Neuron (in vitro differentiated cells): ENCODE measurements at regions not wholly inside any gene's neighbourhood (a gene's known extent, or its start where the extent isn't known, plus 50 kb on each side); places are given as distances from the start of the nearest gene placed in this dataset.

Experiments used
- H2AFZ ChIP-seq: one replicate; pipeline ENCODE4 v1.6.1; 2013; ENCODE audit warnings: low read depth, mild to moderate bottlenecking, inconsistent platforms, low read length, moderate library complexity
- H3K27me3 ChIP-seq: one replicate; pipeline ENCODE4 v1.6.1; 2013; ENCODE audit warnings: low read length; ENCODE audit not compliant: insufficient read depth
- H3K36me3 ChIP-seq: one replicate; pipeline ENCODE4 v1.6.1; 2013; ENCODE audit warnings: low read length; ENCODE audit not compliant: insufficient read depth
- H3K4me1 ChIP-seq: one replicate; pipeline ENCODE4 v1.6.1; 2013; ENCODE audit warnings: low read length; ENCODE audit not compliant: insufficient read depth
- H3K4me3 ChIP-seq: 2 replicates; pipeline ENCODE4 v1.5.1; 2013; ENCODE audit warnings: mild to moderate bottlenecking, low read length, moderate library complexity
- H3K9me3 ChIP-seq: one replicate; pipeline ENCODE4 v1.6.1; 2013; ENCODE audit warnings: low read length

DNA sequence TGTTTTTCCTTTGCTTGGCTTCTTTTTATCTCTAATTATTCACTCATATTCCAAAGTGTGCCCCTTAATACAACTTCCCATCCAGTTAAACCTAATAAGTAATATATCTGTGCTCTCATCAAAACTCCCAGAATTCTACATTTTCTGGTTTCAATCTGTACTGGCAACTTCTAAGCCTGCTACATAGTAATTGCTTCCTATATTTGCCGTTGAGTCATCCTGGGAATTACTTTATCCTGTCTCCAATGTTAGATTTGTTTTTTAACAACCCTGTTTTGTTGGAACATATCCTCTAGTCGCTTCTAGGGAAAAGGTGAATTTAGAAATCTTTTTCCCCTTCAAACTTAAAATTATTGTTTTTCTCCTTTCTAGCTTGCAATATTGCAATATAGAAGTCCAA, 620.5 kb upstream of the PKN2 start:
- Histone ChIP-seq H3K9me3 (no peaks in the 10 kb centered on the region), H3K4me3 (no peak overlapping the region)

GRCh38 chr1:88068407-88068960, 615.6 kb upstream of the PKN2 start:
- H3K4me1 ChIP-seq: no peaks in the 10 kb centered on the region
- H2AFZ ChIP-seq: no peak overlapping the region
- no peaks in the 10 kb centered on the region for H3K36me3 ChIP-seq
- no peaks in the 10 kb centered on the region for H3K9me3 ChIP-seq
- H3K27me3 ChIP-seq: no peaks in the 10 kb centered on the region
- no peak overlapping the region for H3K4me3 ChIP-seq

More for the DNA sequence above, 620.5 kb upstream of the PKN2 start:
- Histone ChIP-seq H3K4me1 (no peaks in the 10 kb centered on the region), H3K27me3 (no peaks in the 10 kb centered on the region), H2AFZ (no peak overlapping the region), H3K36me3 (no peaks in the 10 kb centered on the region)

DNA sequence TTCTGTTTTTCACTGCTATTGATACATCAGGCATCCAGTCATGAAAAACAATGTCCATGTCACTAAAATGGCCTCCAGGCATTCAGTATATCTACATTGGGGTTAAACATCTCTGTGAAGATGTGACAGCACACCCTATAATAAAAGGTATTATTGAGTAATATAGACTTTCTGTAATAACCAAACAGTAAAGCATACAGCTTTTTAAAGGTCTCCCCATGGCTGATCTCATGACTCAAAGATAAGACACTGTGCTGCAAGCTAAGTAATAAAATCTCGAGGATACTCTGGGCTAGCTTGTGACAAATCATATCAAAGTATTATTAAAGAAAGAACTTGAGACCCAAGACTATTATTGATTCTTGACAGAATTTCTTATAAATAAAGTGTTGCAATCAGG, 613.1 kb upstream of the PKN2 start:
- H3K27me3 ChIP-seq: no peaks in the 10 kb centered on the region
- no peaks in the 10 kb centered on the region for H3K4me1 ChIP-seq
- no peaks in the 10 kb centered on the region for H3K36me3 ChIP-seq
- no peak overlapping the region for H2AFZ ChIP-seq
- no peak overlapping the region for H3K4me3 ChIP-seq
- H3K9me3 ChIP-seq: no peaks in the 10 kb centered on the region

DNA sequence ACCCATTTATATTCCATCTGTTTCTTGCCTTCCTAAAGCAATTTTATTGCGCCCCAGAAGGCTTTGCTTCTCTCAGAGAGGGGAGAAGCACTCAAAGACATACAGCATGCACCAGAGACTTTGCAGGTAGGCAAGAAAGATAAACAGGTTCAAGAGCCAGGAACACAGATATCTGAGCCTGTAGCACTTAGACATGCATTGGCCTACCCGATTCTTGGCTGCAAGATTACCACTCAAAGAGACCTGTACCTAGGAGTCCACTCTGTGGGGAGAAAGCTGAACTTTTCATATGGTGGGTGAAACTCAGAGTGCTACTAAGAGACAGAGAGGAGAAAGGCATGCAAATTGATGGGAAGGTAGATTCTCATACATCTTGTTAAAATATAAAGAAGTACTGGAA, 609.4 kb upstream of the PKN2 start:
- Histone ChIP-seq H3K9me3 (no peaks in the 10 kb centered on the region), H3K36me3 (no peaks in the 10 kb centered on the region), H3K4me1 (no peaks in the 10 kb centered on the region), H3K27me3 (no peaks in the 10 kb centered on the region), H2AFZ (no peak overlapping the region), H3K4me3 (no peak overlapping the region)

GRCh38 chr1:88075813-88076212, 608.3 kb upstream of the PKN2 start:
- Histone ChIP-seq H3K36me3 (no peaks in the 10 kb centered on the region), H3K27me3 (no peaks in the 10 kb centered on the region), H2AFZ (no peak overlapping the region), H3K4me1 (no peaks in the 10 kb centered on the region), H3K9me3 (no peaks in the 10 kb centered on the region), H3K4me3 (no peak overlapping the region)

DNA sequence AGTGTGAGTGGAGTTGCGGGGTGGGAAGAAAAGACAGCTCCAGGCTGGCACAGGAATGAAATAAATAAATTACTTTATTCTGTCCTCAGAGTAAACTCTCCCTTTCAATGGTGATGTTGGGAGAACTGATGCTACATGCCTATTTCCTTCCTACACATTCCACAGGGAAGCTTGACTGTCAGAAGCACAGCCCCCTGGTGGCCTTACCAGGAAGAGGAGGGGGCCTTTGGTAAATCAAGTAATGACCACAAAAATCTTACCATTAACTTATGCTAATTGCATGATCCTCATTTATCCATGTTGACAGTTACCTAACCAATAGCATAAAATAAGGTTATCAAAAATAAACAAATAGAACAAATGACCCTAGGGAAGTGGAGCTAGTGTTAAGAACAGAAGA, 605.0 kb upstream of the PKN2 start:
- H2AFZ ChIP-seq: no peak overlapping the region
- H3K4me3 ChIP-seq: no peak overlapping the region
- H3K27me3 ChIP-seq: no peaks in the 10 kb centered on the region
- no peaks in the 10 kb centered on the region for H3K4me1 ChIP-seq
- H3K9me3 ChIP-seq: no peaks in the 10 kb centered on the region
- no peaks in the 10 kb centered on the region for H3K36me3 ChIP-seq

GRCh38 chr1:88080875-88081274, 603.2 kb upstream of the PKN2 start:
- no peaks in the 10 kb centered on the region for H3K27me3 ChIP-seq
- no peaks in the 10 kb centered on the region for H3K36me3 ChIP-seq
- no peak overlapping the region for H2AFZ ChIP-seq
- H3K9me3 ChIP-seq: no peaks in the 10 kb centered on the region
- H3K4me1 ChIP-seq: no peaks in the 10 kb centered on the region
- no peak overlapping the region for H3K4me3 ChIP-seq

DNA sequence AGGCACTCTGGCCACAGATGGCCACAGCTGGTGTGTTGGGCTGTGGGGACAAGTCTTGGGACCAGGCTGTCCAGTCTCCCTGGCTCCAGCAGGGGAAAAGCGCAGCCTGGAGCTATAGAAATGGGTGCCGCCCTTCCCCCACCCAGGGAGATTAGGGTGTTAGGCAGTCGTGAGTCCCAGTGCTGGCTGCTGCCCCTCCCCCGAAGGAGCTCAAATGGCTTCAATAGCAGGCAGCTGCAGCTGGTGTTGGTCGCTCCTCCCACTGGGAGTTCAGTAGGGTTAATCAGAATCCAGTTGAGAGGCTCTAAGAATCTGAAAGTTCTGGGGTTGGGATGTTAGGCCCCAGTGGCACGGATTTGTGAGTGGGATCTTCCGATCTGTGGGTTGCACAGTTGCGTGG, 595.6 kb upstream of the PKN2 start:
- H3K4me1 ChIP-seq: no peaks in the 10 kb centered on the region
- H2AFZ ChIP-seq: no peak overlapping the region
- no peaks in the 10 kb centered on the region for H3K36me3 ChIP-seq
- H3K9me3 ChIP-seq: no peaks in the 10 kb centered on the region
- no peak overlapping the region for H3K4me3 ChIP-seq
- H3K27me3 ChIP-seq: no peaks in the 10 kb centered on the region

GRCh38 chr1:88089961-88090360, 594.1 kb upstream of the PKN2 start:
- Histone ChIP-seq H2AFZ (no peak overlapping the region), H3K4me1 (no peaks in the 10 kb centered on the region), H3K9me3 (no peaks in the 10 kb centered on the region), H3K27me3 (no peaks in the 10 kb centered on the region), H3K36me3 (no peaks in the 10 kb centered on the region), H3K4me3 (no peak overlapping the region)

- H3K9me3 ChIP-seq: no peaks in the 10 kb centered on the region
- H3K4me1 ChIP-seq: no peaks in the 10 kb centered on the region
- H3K27me3 ChIP-seq: no peaks in the 10 kb centered on the region
- H2AFZ ChIP-seq: no peak overlapping the region
- H3K4me3 ChIP-seq: no peak overlapping the region
- H3K36me3 ChIP-seq: no peaks in the 10 kb centered on the region
Observed at GRCh38 chr1:88098881-88099280, 585.2 kb upstream of the PKN2 start.

GRCh38 chr1:88101041-88101440, 583.0 kb upstream of the PKN2 start:
- H2AFZ ChIP-seq: no peak overlapping the region
- H3K9me3 ChIP-seq: no peaks in the 10 kb centered on the region
- H3K36me3 ChIP-seq: no peaks in the 10 kb centered on the region
- no peak overlapping the region for H3K4me3 ChIP-seq
- H3K27me3 ChIP-seq: no peaks in the 10 kb centered on the region
- H3K4me1 ChIP-seq: no peaks in the 10 kb centered on the region

- Histone ChIP-seq H3K36me3 (no peaks in the 10 kb centered on the region), H3K27me3 (no peaks in the 10 kb centered on the region), H2AFZ (no peak overlapping the region), H3K4me3 (no peak overlapping the region), H3K4me1 (no peaks in the 10 kb centered on the region), H3K9me3 (no peaks in the 10 kb centered on the region)
Observed at GRCh38 chr1:88104236-88104635, 579.8 kb upstream of the PKN2 start.

DNA sequence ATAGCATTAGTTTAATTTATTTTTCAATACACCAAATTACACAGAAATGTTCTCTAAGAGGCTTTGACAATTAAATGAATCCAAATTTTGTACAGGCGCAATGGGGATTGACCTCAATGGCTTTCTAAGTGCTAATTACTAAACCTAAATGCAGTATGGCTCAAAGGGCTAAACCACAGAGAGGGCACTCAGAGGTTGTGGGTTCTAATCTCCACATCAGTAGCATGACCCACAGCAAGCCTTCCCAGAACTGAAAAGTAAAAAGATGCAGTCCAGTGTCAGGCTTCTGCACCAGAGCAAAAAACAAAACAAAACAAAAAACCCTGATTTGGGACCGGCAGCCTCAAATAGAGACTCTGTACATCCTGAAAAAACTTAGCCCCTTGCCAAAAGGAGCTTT, 579.2 kb upstream of the PKN2 start:
- Histone ChIP-seq H3K27me3 (no peaks in the 10 kb centered on the region), H3K36me3 (no peaks in the 10 kb centered on the region), H2AFZ (no peak overlapping the region), H3K4me3 (no peak overlapping the region), H3K9me3 (no peaks in the 10 kb centered on the region), H3K4me1 (no peaks in the 10 kb centered on the region)

DNA sequence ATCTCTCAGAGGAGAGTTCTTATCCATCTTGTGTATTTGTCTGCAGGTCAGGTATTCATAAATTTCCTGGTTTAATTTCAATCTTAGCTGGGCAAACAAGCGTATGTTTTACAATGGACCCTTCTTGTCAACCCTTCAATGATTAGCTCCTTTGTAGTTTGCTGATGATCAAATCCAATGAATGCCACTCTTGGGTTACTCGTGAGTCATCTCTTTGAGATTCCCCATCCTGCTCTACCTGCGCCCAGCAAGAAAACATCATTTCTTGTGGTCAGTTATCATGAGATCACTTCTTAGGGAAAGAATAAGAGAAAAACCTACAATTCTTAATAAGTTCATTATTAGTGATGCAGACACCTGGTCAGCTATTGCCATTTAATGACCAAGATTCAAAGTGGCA, 572.3 kb upstream of the PKN2 start:
- no peaks in the 10 kb centered on the region for H3K36me3 ChIP-seq
- no peak overlapping the region for H2AFZ ChIP-seq
- no peaks in the 10 kb centered on the region for H3K4me1 ChIP-seq
- H3K4me3 ChIP-seq: no peak overlapping the region
- H3K27me3 ChIP-seq: no peaks in the 10 kb centered on the region
- no peaks in the 10 kb centered on the region for H3K9me3 ChIP-seq
